Fibroblast of lung (primary cell): ENCODE measurements at regions not wholly inside any gene's neighbourhood (a gene's known extent, or its start where the extent isn't known, plus 50 kb on each side); places are given as distances from the start of the nearest gene placed in this dataset.

Experiments
- CTCF ChIP-seq, 2 donors: IDR thresholded peaks in 1 of 2; conservative IDR thresholded peaks in 1 of 2; 1 replicate in 1 of 2; 2 replicates in 1 of 2; pipeline ENCODE4 v1.5.1; 2011 to 2012; ENCODE audit warnings: low read length in 2 of 2, control low read depth in 1 of 2, inconsistent platforms in 1 of 2, low read depth in 1 of 2, mild to moderate bottlenecking in 1 of 2
- EZH2 ChIP-seq: IDR thresholded peaks from 2 replicates; pipeline ENCODE4 v1.5.1; 2012; ENCODE audit warnings: low read length, control low read depth, mild to moderate bottlenecking; ENCODE audit errors: missing control alignments

GRCh38 chr3:75863130-75863529 lies 77.8 kb upstream of the ZNF717 start:
- TF ChIP-seq EZH2, result no peak
- no peak for TF ChIP-seq CTCF (conservative IDR thresholded peaks at IDR 0.05 in 1 of 2, IDR thresholded peaks at IDR 0.05 in 1 of 2; ENCODE audit: low read depth in 1 of 2, low read length in 2 of 2)
